T-cell (primary cell): ENCODE measurements at regions not wholly inside any gene's neighbourhood (a gene's known extent, or its start where the extent isn't known, plus 50 kb on each side); places are given as distances from the start of the nearest gene placed in this dataset.

Experiments used
- ATAC-seq, 4 experiments: fragments of 200-7000 bp in 3 of 4; fragments of 150-1000 bp in 1 of 4; cut with Tn5 transposase; replicated peaks in 1 of 4; 1 replicate in 3 of 4; 2 replicates in 1 of 4; pipeline ENCODE4 v1.10.0; 2021; ENCODE audit warnings: moderate library complexity in 3 of 4, mild to moderate bottlenecking in 2 of 4, moderate number of reproducible peaks in 1 of 4
- CTCF ChIA-PET, 2 donors: fragments of 300-600 bp; sonication (Branson Sonifier 250); formaldehyde crosslinking; loops; one replicate each; lab custom pipeline; 2022; ENCODE audit warnings: antibody characterized with exemption in 2 of 2; lab: Charles Lee
- POLR2A ChIA-PET, 2 donors: fragments of 300-600 bp; sonication (Branson Sonifier 250); formaldehyde crosslinking; loops; one replicate each; lab custom pipeline; 2022; ENCODE audit warnings: antibody characterized with exemption in 2 of 2; lab: Charles Lee
- DNase-seq, 35 experiments: peaks; one replicate each; pipeline versions ENCODE4 v3.0.0 to v3.0.0-alpha.2; 2013 to 2023
- H3K27ac ChIP-seq: one replicate; pipeline ENCODE4 v1.5.1; 2013; ENCODE audit warnings: low read length
- H3K27me3 ChIP-seq, 2 experiments: replicated peaks in 1 of 2; 1 replicate in 1 of 2; 2 replicates in 1 of 2; pipeline versions ENCODE4 v1.6.1 to v1.7.0; 2013; ENCODE audit warnings: low read length in 1 of 2, mixed read lengths in 1 of 2; ENCODE audit not compliant: control insufficient read depth in 2 of 2, insufficient read depth in 2 of 2; ENCODE audit errors: extremely low read depth in 1 of 2
- H3K36me3 ChIP-seq, 2 donors: 1 replicate in 1 of 2; 2 replicates in 1 of 2; pipeline versions ENCODE4 v1.6.1 to v1.7.0; 2013; ENCODE audit warnings: low read length in 1 of 2; ENCODE audit not compliant: control insufficient read depth in 2 of 2, insufficient read depth in 1 of 2; ENCODE audit errors: extremely low read depth in 1 of 2
- H3K4me1 ChIP-seq, 2 experiments: 1 replicate in 1 of 2; 2 replicates in 1 of 2; pipeline versions ENCODE4 v1.6.1 to v1.7.0; 2013; ENCODE audit warnings: low read length in 2 of 2, mixed read lengths in 1 of 2; ENCODE audit not compliant: insufficient read depth in 2 of 2, control insufficient read depth in 1 of 2; ENCODE audit errors: extremely low read depth in 1 of 2
- H3K4me3 ChIP-seq, 2 donors: 1 replicate in 1 of 2; 2 replicates in 1 of 2; pipeline versions ENCODE4 v1.5.1 to v1.7.0; 2013; ENCODE audit warnings: mild to moderate bottlenecking in 2 of 2, low read length in 1 of 2, moderate library complexity in 1 of 2; ENCODE audit not compliant: control insufficient read depth in 1 of 2; ENCODE audit errors: extremely low read depth in 1 of 2
- H3K9me3 ChIP-seq: 2 replicates; pipeline ENCODE4 v1.7.0; 2013
- H3K27ac Mint-ChIP-seq, 2 donors: one replicate each; pipeline ENCODE4 v1.8.0; 2020 to 2021; ENCODE audit warnings: mild to moderate bottlenecking in 2 of 2, mixed read lengths in 2 of 2
- H3K27me3 Mint-ChIP-seq, 2 donors: one replicate each; pipeline ENCODE4 v1.8.0; 2021 to 2022; ENCODE audit warnings: mixed read lengths in 2 of 2
- H3K36me3 Mint-ChIP-seq: one replicate; pipeline ENCODE4 v1.8.0; 2021; ENCODE audit warnings: mixed read lengths
- H3K4me1 Mint-ChIP-seq, 3 donors: one replicate each; pipeline ENCODE4 v1.8.0; 2020 to 2022; ENCODE audit warnings: mixed read lengths in 3 of 3, mild to moderate bottlenecking in 1 of 3
- H3K4me3 Mint-ChIP-seq, 3 donors: one replicate each; pipeline ENCODE4 v1.8.0; 2020 to 2022; ENCODE audit warnings: mild to moderate bottlenecking in 3 of 3, mixed read lengths in 3 of 3, moderate library complexity in 3 of 3
- H3K9me3 Mint-ChIP-seq, 3 donors: one replicate each; pipeline ENCODE4 v1.8.0; 2020 to 2022; ENCODE audit warnings: mixed read lengths in 3 of 3
- WGBS: methylation state at CpG from one replicate; pipeline ENCODE4 v1.1.5; 2013; ENCODE audit warnings: missing lambda C conversion rate; ENCODE audit not compliant: insufficient coverage; 5-methylcytosine and 5-hydroxymethylcytosine counted together

- DNase-seq (no peak), ATAC-seq (no peak)
- Mint-ChIP-seq H3K4me3 (no peak overlapping the region), H3K9me3 (peaks cover 3 to 7% (median 6%) of the 10 kb centered on the region in 3 donors), H3K27me3 (no peaks in the 10 kb centered on the region), H3K4me1 (no peaks in the 10 kb centered on the region), H3K36me3 (no peaks in the 10 kb centered on the region), H3K27ac (no peak overlapping the region)
- ChIA-PET CTCF (interaction anchor here in 1 of 2 donors (0.7 kb wide), 1 partner anchor 83 kb away, joined by 4 read pairs; no protein-coding TSS in a partner anchor), POLR2A (interaction anchor here in 1 of 2 donors (0.6 kb wide), 1 partner anchor 11 kb away, joined by 3 read pairs; no protein-coding TSS in a partner anchor)
- Histone ChIP-seq H3K36me3 (no peaks in the 10 kb centered on the region), H3K4me1 (no peaks in the 10 kb centered on the region), H3K27ac (no peak overlapping the region), H3K27me3 (peaks cover 0 to 4% of the 10 kb centered on the region in 2 experiments), H3K9me3 (no peaks in the 10 kb centered on the region), H3K4me3 (no peak overlapping the region)
- 98% methylated on average over 6 of the region's 9 CpGs for WGBS
Observed at GRCh38 chr3:72058493-72059081, 273.6 kb upstream of the PROK2 start.

- ChIA-PET CTCF (no interaction called here), POLR2A (no interaction called here)
- Histone ChIP-seq H3K27me3 (peaks cover 0 to 4% of the 10 kb centered on the region in 2 experiments), H3K4me3 (no peak overlapping the region), H3K27ac (no peak overlapping the region), H3K4me1 (no peaks in the 10 kb centered on the region), H3K36me3 (no peaks in the 10 kb centered on the region), H3K9me3 (no peaks in the 10 kb centered on the region)
- DNase-seq = no peak
- no peak for ATAC-seq
- no peaks in the 10 kb centered on the region for H3K9me3 Mint-ChIP-seq
- no peaks in the 10 kb centered on the region for H3K4me1 Mint-ChIP-seq
- H3K36me3 Mint-ChIP-seq = no peaks in the 10 kb centered on the region
- H3K27ac Mint-ChIP-seq = no peak overlapping the region
- WGBS = 86% methylated on average over 1 of the region's 1 CpG
- H3K27me3 Mint-ChIP-seq = no peaks in the 10 kb centered on the region
- H3K4me3 Mint-ChIP-seq = no peak overlapping the region
Observed at GRCh38 chr3:72055436-72055835, 270.5 kb upstream of the PROK2 start.

GRCh38 chr3:72054976-72055375, 270.0 kb upstream of the PROK2 start:
- no CpG with 5 or more reads among the region's 1 CpG for WGBS

DNA sequence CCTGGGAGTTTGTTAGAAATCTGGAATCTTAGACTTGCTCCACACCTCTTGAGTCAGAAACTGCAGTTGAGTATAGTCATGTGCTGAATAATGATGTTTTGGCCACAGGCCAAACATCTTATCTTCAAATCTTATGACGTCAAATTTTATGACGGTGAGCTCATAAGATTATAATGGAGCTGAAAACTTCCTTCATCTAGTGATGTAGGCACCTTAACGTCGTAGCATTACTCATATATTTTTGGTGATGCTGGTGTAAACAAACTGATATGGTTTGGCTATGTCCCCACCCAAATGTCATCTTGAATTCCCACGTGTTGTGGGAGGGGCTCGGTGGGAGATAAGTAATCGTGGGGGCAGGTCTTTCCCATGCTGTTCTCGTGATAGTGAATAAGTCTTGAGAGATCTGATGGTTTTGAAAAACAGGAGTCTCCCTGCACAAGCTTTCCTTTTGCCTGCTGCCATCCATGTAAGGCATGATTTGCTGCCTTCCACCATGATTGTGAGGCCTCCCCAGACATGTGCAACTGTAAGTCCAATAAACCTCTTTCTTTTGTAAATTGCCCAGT, 268.0 kb upstream of the PROK2 start:
- DNase-seq = no peak
- Histone ChIP-seq H3K9me3 (no peaks in the 10 kb centered on the region), H3K27me3 (peaks cover 0 to 4% of the 10 kb centered on the region in 2 experiments), H3K4me1 (no peaks in the 10 kb centered on the region), H3K4me3 (no peak overlapping the region), H3K27ac (no peak overlapping the region), H3K36me3 (no peaks in the 10 kb centered on the region)
- Mint-ChIP-seq H3K27ac (no peak overlapping the region), H3K27me3 (peaks cover 0 to 1% of the 10 kb centered on the region in 2 donors), H3K4me3 (no peak overlapping the region), H3K9me3 (no peaks in the 10 kb centered on the region), H3K36me3 (no peaks in the 10 kb centered on the region), H3K4me1 (no peaks in the 10 kb centered on the region)
- ChIA-PET CTCF (no interaction called here), POLR2A (no interaction called here)
- no peak for ATAC-seq
- WGBS = 77% methylated on average over 3 of the region's 8 CpGs

More at GRCh38 chr3:72054976-72055375, 270.0 kb upstream of the PROK2 start:
- Histone ChIP-seq H3K9me3 (no peaks in the 10 kb centered on the region), H3K27me3 (peaks cover 0 to 4% of the 10 kb centered on the region in 2 experiments), H3K4me3 (no peak overlapping the region), H3K4me1 (no peaks in the 10 kb centered on the region), H3K27ac (no peak overlapping the region), H3K36me3 (no peaks in the 10 kb centered on the region)
- H3K4me3 Mint-ChIP-seq = no peak overlapping the region
- H3K9me3 Mint-ChIP-seq = no peaks in the 10 kb centered on the region
- DNase-seq = no peak
- no peak overlapping the region for H3K27ac Mint-ChIP-seq
- ChIA-PET POLR2A (no interaction called here), CTCF (no interaction called here)
- no peaks in the 10 kb centered on the region for H3K36me3 Mint-ChIP-seq
- H3K4me1 Mint-ChIP-seq = no peaks in the 10 kb centered on the region
- ATAC-seq = no peak
- H3K27me3 Mint-ChIP-seq = no peaks in the 10 kb centered on the region

DNA sequence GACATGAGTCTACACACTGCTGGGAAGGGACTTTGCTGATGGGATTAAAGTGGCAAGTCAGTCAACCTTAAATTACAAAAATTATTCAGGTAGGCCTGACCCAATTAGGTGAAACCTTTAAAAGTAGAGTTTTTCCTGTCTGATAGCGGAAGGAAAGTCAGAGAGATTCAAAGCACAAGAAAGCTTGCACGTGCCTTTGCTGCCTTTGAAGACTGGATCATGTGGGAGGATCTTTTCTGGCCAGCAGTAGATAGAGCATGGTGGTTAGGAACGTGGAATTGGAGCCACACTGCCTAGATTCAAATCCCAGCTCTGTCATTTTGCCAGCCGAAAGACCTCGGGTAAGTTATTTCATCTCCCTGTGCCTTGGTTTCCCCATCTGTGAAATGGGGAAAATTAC, 265.8 kb upstream of the PROK2 start:
- WGBS = no CpG with 5 or more reads among the region's 5 CpGs
- ChIA-PET CTCF (no interaction called here), POLR2A (no interaction called here)
- Histone ChIP-seq H3K36me3 (no peaks in the 10 kb centered on the region), H3K9me3 (no peaks in the 10 kb centered on the region), H3K27ac (no peak overlapping the region), H3K27me3 (no peaks in the 10 kb centered on the region), H3K4me1 (no peaks in the 10 kb centered on the region), H3K4me3 (no peak overlapping the region)
- Mint-ChIP-seq H3K27me3 (peaks cover 0 to 2% of the 10 kb centered on the region in 2 donors), H3K36me3 (no peaks in the 10 kb centered on the region), H3K4me1 (no peaks in the 10 kb centered on the region), H3K9me3 (no peaks in the 10 kb centered on the region), H3K4me3 (no peak overlapping the region), H3K27ac (no peak overlapping the region)
- DNase-seq = no peak
- ATAC-seq = no peak

DNA sequence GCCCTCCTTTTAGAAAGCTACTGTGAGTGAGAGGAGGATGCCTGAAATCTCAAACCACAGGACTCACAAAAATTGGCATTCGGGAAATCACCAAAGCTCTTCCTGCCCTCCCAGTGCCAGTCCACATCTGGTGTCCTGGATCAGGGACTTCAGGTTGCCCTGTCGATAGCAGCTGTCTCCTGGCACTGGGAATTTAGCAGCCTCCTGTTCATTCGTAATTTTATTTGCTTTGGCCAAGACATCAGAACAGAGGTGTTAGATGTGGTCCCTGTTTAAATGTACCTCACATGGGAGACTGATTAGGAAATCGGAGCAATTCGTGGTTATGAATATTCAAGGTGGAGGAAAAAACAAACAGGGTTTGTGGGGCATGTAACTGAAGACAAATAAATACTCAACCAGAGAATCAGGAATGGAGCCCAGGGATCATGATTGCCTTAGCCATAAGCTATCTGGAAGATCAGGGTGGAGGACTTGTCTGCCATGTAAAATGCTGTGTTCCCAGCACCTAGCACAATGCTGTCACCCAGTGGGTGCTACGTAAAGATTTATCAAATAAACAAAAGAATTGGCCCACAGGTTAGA, 265.2 kb upstream of the PROK2 start:
- no peaks in the 10 kb centered on the region for H3K9me3 ChIP-seq
- ChIA-PET CTCF (no interaction called here), POLR2A (no interaction called here)
- H3K27me3 ChIP-seq = no peaks in the 10 kb centered on the region
- peaks cover 0 to 2% of the 10 kb centered on the region in 2 donors for H3K27me3 Mint-ChIP-seq
- H3K36me3 ChIP-seq = no peaks in the 10 kb centered on the region
- H3K4me1 Mint-ChIP-seq = no peaks in the 10 kb centered on the region
- 87% methylated on average over 4 of the region's 6 CpGs for WGBS
- H3K27ac Mint-ChIP-seq = no peak overlapping the region
- ATAC-seq (no peak), DNase-seq (no peak)
- H3K27ac ChIP-seq = no peak overlapping the region
- no peak overlapping the region for H3K4me3 Mint-ChIP-seq
- no peaks in the 10 kb centered on the region for H3K36me3 Mint-ChIP-seq
- no peak overlapping the region for H3K4me3 ChIP-seq
- no peaks in the 10 kb centered on the region for H3K4me1 ChIP-seq
- no peaks in the 10 kb centered on the region for H3K9me3 Mint-ChIP-seq
